ENCODE measurements at regions not wholly inside any gene's neighbourhood (a gene's known extent, or its start where the extent isn't known, plus 50 kb on each side); places are given as distances from the start of the nearest gene placed in this dataset.
"Not testable (repeated sequence)": the region's sequence is repeated elsewhere in the genome, so short reads cannot be mapped to it uniquely, and the experiment has no call there.

DNA sequence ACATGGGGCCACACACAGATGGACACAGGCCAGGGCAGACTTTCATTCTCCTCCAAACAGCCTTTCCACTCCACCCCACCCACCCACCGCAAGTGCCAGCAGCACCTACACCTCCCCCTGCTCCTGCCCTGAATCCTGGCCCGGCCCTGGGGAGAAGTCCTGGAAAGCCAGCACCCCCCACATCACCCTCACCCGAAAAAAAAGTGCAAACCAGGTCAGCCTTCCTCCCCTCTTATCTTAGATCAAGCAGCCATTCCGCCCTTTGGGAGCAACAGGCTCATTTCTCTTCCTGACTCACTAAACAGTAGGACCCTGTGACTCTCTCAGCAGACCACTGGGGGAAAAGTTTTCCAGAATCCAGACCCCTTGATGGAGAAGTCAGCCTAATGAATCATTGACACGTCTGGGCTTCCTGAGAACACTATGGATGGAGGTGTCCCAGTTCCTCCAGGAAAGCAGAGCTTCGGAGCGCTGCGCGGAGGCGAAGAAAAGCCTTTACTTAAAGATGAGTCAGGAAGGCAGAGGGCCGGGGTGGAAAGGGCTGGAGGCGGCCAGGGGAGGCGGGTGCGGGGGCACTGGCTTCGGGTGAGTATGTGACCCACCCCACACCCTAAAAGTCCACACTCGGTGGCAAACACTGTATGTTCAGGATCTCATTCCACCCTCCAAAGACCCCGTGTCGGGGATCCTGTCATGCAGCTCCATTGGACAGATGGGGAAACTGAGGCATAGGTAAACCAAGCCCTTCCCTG is 588.7 kb downstream of the MATN1 start:
- no peaks in the 10 kb centered on the region for H3K4me1 ChIP-seq (ENCODE audit: control insufficient read depth, insufficient read depth, low read length, unreplicated experiment)
- H2AFZ ChIP-seq (ENCODE audit: low read length, unreplicated experiment): no peak overlapping the region
- no peaks in the 10 kb centered on the region for H3K27me3 ChIP-seq (ENCODE audit: insufficient read depth, low read length)
- H3K4me3 ChIP-seq (ENCODE audit: low read depth, low read length): no peak overlapping the region
- H3K36me3 ChIP-seq (ENCODE audit: insufficient read depth, low read length): no peaks in the 10 kb centered on the region
- H3K79me2 ChIP-seq (ENCODE audit: control insufficient read depth, insufficient read depth, low read length, unreplicated experiment): no peaks in the 10 kb centered on the region
- no peak overlapping the region for H3K27ac ChIP-seq (ENCODE audit: low read depth, low read length)

DNA sequence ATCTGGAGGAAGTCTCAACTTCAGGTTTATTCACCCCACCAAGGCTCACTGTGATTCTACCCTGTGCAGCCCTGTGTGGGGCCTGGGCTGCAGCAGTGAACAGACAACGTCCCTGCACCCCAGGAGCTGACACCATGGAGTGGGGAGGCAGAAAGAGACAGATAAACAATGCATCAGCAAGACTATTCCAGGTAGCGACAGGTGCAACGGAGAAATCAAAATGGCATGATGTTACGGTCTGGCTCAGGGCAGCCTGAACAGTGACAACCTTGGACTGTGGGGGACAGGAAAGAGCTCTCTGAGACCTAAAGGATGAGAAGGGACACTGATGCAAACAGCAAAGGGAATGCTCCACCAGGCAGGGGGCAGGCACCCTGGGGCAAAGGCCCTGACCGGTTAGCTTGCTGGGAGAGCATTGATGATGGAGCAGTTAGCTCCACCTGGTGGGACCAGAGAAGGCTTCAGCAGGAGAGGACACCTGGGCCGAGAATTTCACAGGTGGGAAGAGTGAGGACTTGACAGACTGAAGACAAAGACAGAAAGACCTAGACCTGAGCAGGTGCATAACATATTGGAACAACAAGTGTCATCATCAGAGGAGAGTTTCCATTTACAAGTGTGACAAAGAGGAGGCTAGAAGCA is 589.9 kb downstream of the MATN1 start:
- Histone ChIP-seq H3K27ac (ENCODE audit: low read depth, low read length) (no peak overlapping the region), H3K79me2 (ENCODE audit: control insufficient read depth, insufficient read depth, low read length, unreplicated experiment) (no peaks in the 10 kb centered on the region), H3K36me3 (ENCODE audit: insufficient read depth, low read length) (no peaks in the 10 kb centered on the region), H2AFZ (ENCODE audit: low read length, unreplicated experiment) (no peak overlapping the region), H3K4me1 (ENCODE audit: control insufficient read depth, insufficient read depth, low read length, unreplicated experiment) (no peaks in the 10 kb centered on the region), H3K4me3 (ENCODE audit: low read depth, low read length) (no peak overlapping the region), H3K27me3 (ENCODE audit: insufficient read depth, low read length) (no peaks in the 10 kb centered on the region)

DNA sequence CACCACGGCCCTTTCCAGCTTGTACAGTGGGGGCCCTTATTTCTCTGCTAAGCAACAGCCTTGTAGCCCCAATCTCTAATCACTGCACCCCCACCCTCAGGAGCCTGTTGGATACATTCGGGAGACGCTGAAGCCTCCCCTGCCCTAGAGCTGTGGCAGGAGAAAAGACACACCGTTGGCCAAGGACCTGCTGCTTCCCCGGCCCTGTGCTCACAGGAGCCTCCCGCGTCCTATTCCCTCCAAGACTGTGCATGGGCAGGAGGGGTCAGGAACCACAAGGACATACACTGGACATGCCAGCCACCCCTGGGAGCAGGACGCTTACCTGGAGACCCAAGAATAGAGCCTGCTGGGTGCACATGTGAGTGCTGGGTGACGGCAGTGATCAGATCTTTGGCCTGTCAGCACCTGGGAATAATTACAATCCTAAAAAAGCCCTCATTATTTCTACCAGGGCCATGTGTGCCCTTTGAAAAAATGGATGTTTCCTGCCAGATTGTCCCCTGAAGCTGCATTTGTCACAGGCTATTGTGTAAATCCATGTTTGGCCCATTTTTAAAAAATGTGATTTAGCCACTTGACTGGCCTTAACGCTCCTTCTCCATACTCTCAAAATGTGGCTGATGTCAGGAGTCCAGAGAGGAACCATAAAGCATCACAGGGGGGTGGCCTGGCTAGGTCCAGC is 590.6 kb downstream of the MATN1 start:
- no peaks in the 10 kb centered on the region for H3K36me3 ChIP-seq (ENCODE audit: insufficient read depth, low read length)
- H3K4me3 ChIP-seq (ENCODE audit: low read depth, low read length): no peak overlapping the region
- no peak overlapping the region for H3K27ac ChIP-seq (ENCODE audit: low read depth, low read length)
- no peaks in the 10 kb centered on the region for H3K4me1 ChIP-seq (ENCODE audit: control insufficient read depth, insufficient read depth, low read length, unreplicated experiment)
- no peak overlapping the region for H2AFZ ChIP-seq (ENCODE audit: low read length, unreplicated experiment)
- H3K79me2 ChIP-seq (ENCODE audit: control insufficient read depth, insufficient read depth, low read length, unreplicated experiment): no peaks in the 10 kb centered on the region
- H3K27me3 ChIP-seq (ENCODE audit: insufficient read depth, low read length): no peaks in the 10 kb centered on the region

DNA sequence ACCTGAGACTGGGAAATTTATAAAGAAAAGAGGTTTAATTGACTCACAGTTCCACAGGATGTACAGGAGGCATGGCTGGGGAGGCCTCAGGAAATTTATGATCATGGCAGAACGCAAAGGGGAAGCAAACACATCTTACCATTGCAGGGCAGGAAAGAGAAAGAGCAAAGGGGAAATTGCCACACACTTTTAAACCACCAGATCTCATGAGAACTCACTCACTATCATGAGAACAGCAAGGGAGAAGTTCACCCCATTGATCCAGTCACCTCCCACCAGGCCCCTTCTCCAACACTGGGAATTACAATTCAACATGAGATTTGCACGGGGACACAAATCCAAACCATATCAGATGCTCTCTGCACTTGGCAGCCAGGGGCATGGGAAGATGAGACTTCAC is 592.8 kb downstream of the MATN1 start:
- H3K4me3 ChIP-seq (ENCODE audit: low read depth, low read length); H3K36me3 ChIP-seq (ENCODE audit: insufficient read depth, low read length); H3K4me1 ChIP-seq (ENCODE audit: control insufficient read depth, insufficient read depth, low read length, unreplicated experiment); H3K79me2 ChIP-seq (ENCODE audit: control insufficient read depth, insufficient read depth, low read length, unreplicated experiment); H3K27me3 ChIP-seq (ENCODE audit: insufficient read depth, low read length); H3K27ac ChIP-seq (ENCODE audit: low read depth, low read length); H2AFZ ChIP-seq (ENCODE audit: low read length, unreplicated experiment): not testable (repeated sequence)

DNA sequence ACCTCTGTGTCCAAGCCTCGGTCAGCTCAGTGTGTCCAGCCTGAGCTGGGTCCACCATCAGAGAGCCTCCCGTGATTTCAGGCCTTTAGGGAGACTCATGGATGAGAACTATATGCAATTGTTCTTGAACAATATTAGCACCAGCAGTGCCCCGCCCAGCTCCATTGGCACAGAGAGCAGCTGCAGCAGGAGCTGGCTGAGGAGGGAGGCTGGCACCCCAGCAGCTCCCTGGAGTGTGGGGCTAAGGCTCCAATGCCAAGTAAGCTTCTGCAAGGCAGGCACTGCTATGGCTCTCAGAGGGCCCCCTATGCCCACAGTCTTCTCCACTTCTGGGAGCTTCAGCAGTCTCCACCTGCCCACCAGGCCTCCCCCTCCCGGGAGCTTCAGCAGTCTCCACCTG is 593.3 kb downstream of the MATN1 start:
- H3K4me1 ChIP-seq (ENCODE audit: control insufficient read depth, insufficient read depth, low read length, unreplicated experiment): no peaks in the 10 kb centered on the region
- H3K27me3 ChIP-seq (ENCODE audit: insufficient read depth, low read length): no peaks in the 10 kb centered on the region
- no peaks in the 10 kb centered on the region for H3K36me3 ChIP-seq (ENCODE audit: insufficient read depth, low read length)
- no peak overlapping the region for H2AFZ ChIP-seq (ENCODE audit: low read length, unreplicated experiment)
- H3K4me3 ChIP-seq (ENCODE audit: low read depth, low read length): no peak overlapping the region
- no peaks in the 10 kb centered on the region for H3K79me2 ChIP-seq (ENCODE audit: control insufficient read depth, insufficient read depth, low read length, unreplicated experiment)
- no peak overlapping the region for H3K27ac ChIP-seq (ENCODE audit: low read depth, low read length)

DNA sequence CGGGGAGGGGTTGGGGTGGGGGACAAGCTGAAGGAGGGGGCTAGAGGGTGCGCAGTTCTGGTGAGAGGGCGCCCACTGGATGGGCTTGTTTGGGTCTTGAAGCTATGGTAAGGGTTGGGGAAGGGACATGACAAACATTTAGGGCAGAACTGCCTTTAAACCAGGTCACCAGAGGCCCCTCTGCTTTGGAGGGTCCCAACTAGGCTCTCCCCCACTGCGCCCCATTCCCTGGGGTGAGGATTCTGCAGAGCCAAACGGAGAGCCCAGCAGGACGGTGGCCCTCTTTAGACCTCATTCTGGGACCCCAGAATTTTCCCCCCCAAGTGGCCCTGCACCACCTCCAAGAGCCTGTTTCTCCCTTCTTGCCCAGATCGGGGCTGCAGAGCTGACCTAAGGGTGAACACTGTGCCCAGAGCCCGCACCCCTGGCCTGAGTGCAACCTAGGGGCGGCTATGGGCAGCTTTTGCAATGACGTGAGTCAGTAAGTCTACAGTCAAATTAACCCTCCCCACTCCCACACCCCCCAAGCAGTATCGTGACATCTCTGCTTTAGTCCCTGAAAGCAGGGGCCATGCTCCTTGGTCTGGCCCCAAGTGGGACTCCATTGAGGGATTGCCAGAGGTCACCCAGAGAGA is 593.8 kb downstream of the MATN1 start:
- H3K4me1 ChIP-seq (ENCODE audit: control insufficient read depth, insufficient read depth, low read length, unreplicated experiment): no peaks in the 10 kb centered on the region
- no peak overlapping the region for H2AFZ ChIP-seq (ENCODE audit: low read length, unreplicated experiment)
- H3K4me3 ChIP-seq (ENCODE audit: low read depth, low read length): no peak overlapping the region
- H3K27me3 ChIP-seq (ENCODE audit: insufficient read depth, low read length): no peaks in the 10 kb centered on the region
- H3K27ac ChIP-seq (ENCODE audit: low read depth, low read length): no peak overlapping the region
- no peaks in the 10 kb centered on the region for H3K36me3 ChIP-seq (ENCODE audit: insufficient read depth, low read length)
- H3K79me2 ChIP-seq (ENCODE audit: control insufficient read depth, insufficient read depth, low read length, unreplicated experiment): no peaks in the 10 kb centered on the region

DNA sequence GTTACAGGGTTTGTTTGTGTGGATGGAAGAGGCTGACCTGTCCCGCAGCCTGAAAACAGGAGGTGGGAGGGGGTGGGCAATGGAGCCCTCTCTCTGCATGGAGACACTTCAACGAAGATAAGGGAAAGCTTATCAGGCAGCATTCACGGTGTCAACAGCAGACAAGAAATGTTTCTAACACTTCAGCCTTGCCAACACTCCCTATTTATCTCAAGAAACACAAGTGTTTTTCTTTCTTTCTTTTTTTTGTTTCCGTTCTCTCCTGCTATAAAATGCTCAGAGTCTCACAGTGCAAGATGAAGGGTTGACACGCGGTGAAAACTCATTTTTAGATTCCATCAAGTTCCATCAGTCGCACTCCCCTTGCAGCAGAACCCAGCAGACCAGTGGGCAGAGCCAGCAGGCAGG is 594.4 kb downstream of the MATN1 start:
- no peak overlapping the region for H3K27ac ChIP-seq (ENCODE audit: low read depth, low read length)
- no peaks in the 10 kb centered on the region for H3K36me3 ChIP-seq (ENCODE audit: insufficient read depth, low read length)
- H2AFZ ChIP-seq (ENCODE audit: low read length, unreplicated experiment): no peak overlapping the region
- no peaks in the 10 kb centered on the region for H3K4me1 ChIP-seq (ENCODE audit: control insufficient read depth, insufficient read depth, low read length, unreplicated experiment)
- no peaks in the 10 kb centered on the region for H3K79me2 ChIP-seq (ENCODE audit: control insufficient read depth, insufficient read depth, low read length, unreplicated experiment)
- no peak overlapping the region for H3K4me3 ChIP-seq (ENCODE audit: low read depth, low read length)
- no peaks in the 10 kb centered on the region for H3K27me3 ChIP-seq (ENCODE audit: insufficient read depth, low read length)

DNA sequence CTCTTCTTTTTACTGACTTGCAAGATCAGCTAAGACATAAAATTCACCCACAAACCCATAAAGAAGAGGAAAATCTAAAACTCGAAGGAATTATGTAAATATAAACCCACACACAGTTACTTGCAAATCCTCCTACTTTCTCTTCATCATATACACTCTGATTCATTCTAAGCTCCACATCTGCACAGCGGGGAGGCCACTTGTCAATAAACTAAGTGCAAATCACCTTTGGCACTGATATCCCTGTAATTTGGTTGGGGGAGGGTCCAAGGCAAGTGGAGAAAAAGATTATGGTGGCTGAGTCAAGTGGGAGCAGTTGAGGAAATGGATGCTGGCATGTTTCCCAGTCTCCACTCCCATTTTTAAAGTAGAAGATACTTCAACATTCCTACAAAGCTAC is 596.5 kb downstream of the MATN1 start:
- Histone ChIP-seq H3K4me1 (ENCODE audit: control insufficient read depth, insufficient read depth, low read length, unreplicated experiment) (no peaks in the 10 kb centered on the region), H3K27me3 (ENCODE audit: insufficient read depth, low read length) (no peaks in the 10 kb centered on the region), H3K36me3 (ENCODE audit: insufficient read depth, low read length) (no peaks in the 10 kb centered on the region), H2AFZ (ENCODE audit: low read length, unreplicated experiment) (no peak overlapping the region), H3K4me3 (ENCODE audit: low read depth, low read length) (no peak overlapping the region), H3K79me2 (ENCODE audit: control insufficient read depth, insufficient read depth, low read length, unreplicated experiment) (no peaks in the 10 kb centered on the region), H3K27ac (ENCODE audit: low read depth, low read length) (no peak overlapping the region)

DNA sequence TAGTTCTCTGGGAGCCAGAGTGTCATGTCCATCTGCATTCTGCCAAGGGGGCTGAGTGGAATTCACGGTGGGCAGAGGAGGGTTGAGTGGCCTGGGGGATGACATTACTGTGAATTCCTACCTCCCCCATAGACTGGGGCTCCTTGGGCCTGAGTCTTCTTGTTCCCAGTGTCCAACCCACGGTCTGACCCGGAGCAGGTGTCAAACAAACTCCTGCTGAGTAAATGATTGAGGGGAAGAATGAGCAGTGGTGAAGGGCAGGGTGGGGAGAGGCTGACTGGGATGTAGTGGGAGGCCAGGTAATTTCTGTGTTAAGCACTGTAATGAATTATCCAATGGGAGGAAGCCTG is 597.6 kb downstream of the MATN1 start:
- no peaks in the 10 kb centered on the region for H3K4me1 ChIP-seq (ENCODE audit: control insufficient read depth, insufficient read depth, low read length, unreplicated experiment)
- H3K4me3 ChIP-seq (ENCODE audit: low read depth, low read length): no peak overlapping the region
- no peaks in the 10 kb centered on the region for H3K36me3 ChIP-seq (ENCODE audit: insufficient read depth, low read length)
- H2AFZ ChIP-seq (ENCODE audit: low read length, unreplicated experiment): no peak overlapping the region
- H3K27ac ChIP-seq (ENCODE audit: low read depth, low read length): no peak overlapping the region
- no peaks in the 10 kb centered on the region for H3K79me2 ChIP-seq (ENCODE audit: control insufficient read depth, insufficient read depth, low read length, unreplicated experiment)
- H3K27me3 ChIP-seq (ENCODE audit: insufficient read depth, low read length): no peaks in the 10 kb centered on the region

DNA sequence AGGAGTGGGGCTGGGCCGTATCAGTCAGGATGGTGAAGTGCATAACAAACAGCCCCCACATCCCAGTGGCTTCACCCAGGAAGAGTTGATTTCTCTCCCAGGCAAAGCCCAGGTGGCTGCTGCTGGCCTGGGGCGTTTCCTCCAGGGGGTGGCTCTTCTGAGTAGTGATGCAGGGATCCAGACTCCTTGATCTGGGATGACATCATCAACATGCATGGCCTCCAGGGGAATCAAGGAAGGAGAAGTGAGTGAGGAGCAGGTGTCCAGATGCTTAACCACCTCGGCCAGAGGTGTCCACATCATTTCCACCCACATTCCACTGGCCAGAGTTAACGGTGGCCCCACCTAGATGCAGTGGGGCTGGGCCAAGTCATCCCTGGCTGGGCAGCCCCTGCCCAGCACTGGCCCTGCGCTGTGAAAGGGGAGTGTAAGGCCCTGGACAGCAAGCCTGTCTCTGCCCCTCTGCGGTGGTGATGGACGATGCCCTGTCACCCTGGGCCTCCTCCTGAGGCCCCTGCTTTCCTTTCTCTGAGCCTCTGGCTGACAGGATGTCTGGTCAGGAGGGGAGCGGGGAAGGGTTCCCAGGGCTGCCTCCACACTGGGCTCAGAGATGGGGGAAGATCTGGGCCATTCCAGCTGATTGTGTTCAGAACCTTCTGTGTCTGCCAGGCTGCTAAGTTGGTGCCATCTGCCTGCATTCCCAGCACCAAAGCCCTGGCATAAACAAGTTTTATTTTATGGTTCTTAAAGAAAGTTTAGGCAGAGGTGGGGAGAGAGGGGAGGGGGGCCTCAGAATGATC is 598.2 kb downstream of the MATN1 start:
- no peaks in the 10 kb centered on the region for H3K79me2 ChIP-seq (ENCODE audit: control insufficient read depth, insufficient read depth, low read length, unreplicated experiment)
- no peak overlapping the region for H3K4me3 ChIP-seq (ENCODE audit: low read depth, low read length)
- no peaks in the 10 kb centered on the region for H3K36me3 ChIP-seq (ENCODE audit: insufficient read depth, low read length)
- no peaks in the 10 kb centered on the region for H3K4me1 ChIP-seq (ENCODE audit: control insufficient read depth, insufficient read depth, low read length, unreplicated experiment)
- no peak overlapping the region for H2AFZ ChIP-seq (ENCODE audit: low read length, unreplicated experiment)
- no peaks in the 10 kb centered on the region for H3K27me3 ChIP-seq (ENCODE audit: insufficient read depth, low read length)
- H3K27ac ChIP-seq (ENCODE audit: low read depth, low read length): no peak overlapping the region

All from ACC112 (cell line).